ENCODE measurements at regions not wholly inside any gene's neighbourhood (a gene's known extent, or its start where the extent isn't known, plus 50 kb on each side); places are given as distances from the start of the nearest gene placed in this dataset.

DNA sequence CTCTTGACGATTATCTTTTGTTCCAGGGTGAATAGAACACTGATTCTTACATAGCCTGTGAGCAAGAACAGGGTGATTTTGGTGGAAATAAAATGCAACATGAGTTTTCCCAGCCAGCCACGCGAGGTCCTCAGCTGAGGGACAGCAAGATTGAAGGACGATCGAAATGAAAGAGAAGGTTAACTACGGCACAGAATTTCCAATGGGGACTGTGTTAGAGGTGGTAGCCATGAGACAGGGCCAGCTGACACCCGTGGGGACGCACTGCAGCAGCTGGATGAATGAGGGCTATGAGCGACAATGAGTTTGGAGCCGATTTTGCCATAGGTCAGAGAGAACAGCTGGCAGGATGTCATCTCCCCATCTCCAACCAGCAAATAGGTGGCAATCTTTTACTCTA is 243.4 kb upstream of the PELI2 start:
- TF ChIP-seq, protein P1, sequence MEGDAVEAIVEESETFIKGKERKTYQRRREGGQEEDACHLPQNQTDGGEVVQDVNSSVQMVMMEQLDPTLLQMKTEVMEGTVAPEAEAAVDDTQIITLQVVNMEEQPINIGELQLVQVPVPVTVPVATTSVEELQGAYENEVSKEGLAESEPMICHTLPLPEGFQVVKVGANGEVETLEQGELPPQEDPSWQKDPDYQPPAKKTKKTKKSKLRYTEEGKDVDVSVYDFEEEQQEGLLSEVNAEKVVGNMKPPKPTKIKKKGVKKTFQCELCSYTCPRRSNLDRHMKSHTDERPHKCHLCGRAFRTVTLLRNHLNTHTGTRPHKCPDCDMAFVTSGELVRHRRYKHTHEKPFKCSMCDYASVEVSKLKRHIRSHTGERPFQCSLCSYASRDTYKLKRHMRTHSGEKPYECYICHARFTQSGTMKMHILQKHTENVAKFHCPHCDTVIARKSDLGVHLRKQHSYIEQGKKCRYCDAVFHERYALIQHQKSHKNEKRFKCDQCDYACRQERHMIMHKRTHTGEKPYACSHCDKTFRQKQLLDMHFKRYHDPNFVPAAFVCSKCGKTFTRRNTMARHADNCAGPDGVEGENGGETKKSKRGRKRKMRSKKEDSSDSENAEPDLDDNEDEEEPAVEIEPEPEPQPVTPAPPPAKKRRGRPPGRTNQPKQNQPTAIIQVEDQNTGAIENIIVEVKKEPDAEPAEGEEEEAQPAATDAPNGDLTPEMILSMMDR (IDR thresholded peaks at IDR 0.05; ENCODE audit: low read depth, low read length, missing input control) = no peak
- TF ChIP-seq YY1 (IDR thresholded peaks at IDR 0.05) = no peak
- no peak for TF ChIP-seq MAX (IDR thresholded peaks at IDR 0.05)
- TF ChIP-seq SP1 (IDR thresholded peaks at IDR 0.05) = no peak
- no peak for TF ChIP-seq RAD21 (IDR thresholded peaks at IDR 0.05)
- TF ChIP-seq GABPA (IDR thresholded peaks at IDR 0.05 in 1 of 2, conservative IDR thresholded peaks at IDR 0.05 in 1 of 2) = no peak
- TF ChIP-seq EGR1 (IDR thresholded peaks at IDR 0.05; ENCODE audit: low read depth in 2 of 2) = no peak
- TF ChIP-seq TAF1 (conservative IDR thresholded peaks at IDR 0.05) = no peak
- TF ChIP-seq FOXA2 (IDR thresholded peaks at IDR 0.05) = no peak

Data from liver (tissue), 3 donors.